H1 (cell line): ENCODE measurements at regions not wholly inside any gene's neighbourhood (a gene's known extent, or its start where the extent isn't known, plus 50 kb on each side); places are given as distances from the start of the nearest gene placed in this dataset.
A peak's percentile ranks its signal among the peaks of the same experiment; 100 is the strongest.

Experiments
- BACH1 ChIP-seq: IDR thresholded peaks from 2 replicates; pipeline ENCODE4 v1.6.1; 2012; ENCODE audit warnings: low read length, improper control_type of control experiment
- CBX5 ChIP-seq: fragments of 300-800, 300-1000 bp; sonication (generic); IDR thresholded peaks from 2 replicates; pipeline ENCODE4 v1.7.1; 2016; ENCODE audit warnings: antibody characterized with exemption, low read length, low read depth
- CBX8 ChIP-seq: fragments of 300-800, 300-1000 bp; sonication (generic); IDR thresholded peaks from 2 replicates; pipeline ENCODE4 v1.7.1; 2016; ENCODE audit warnings: low read depth, low read length, borderline replicate concordance
- CREB1 ChIP-seq: IDR thresholded peaks from 2 replicates; pipeline ENCODE4 v1.6.1; 2012; ENCODE audit warnings: inconsistent platforms
- HDAC6 ChIP-seq: IDR thresholded peaks from one replicate; pipeline ENCODE4 v1.7.1; 2012; ENCODE audit warnings: low read depth, mild to moderate bottlenecking, inconsistent platforms, low read length, moderate library complexity
- MAX ChIP-seq: IDR thresholded peaks from 2 replicates; pipeline ENCODE4 v1.6.1; 2012; ENCODE audit warnings: inconsistent platforms
- PHF8 ChIP-seq: fragments of 200-600 bp; sonication (generic); conservative IDR thresholded peaks from 2 replicates; pipeline ENCODE4 v1.7.1; 2012; ENCODE audit warnings: low read depth, mild to moderate bottlenecking, inconsistent platforms, low read length, moderate library complexity
- SAP30 ChIP-seq: fragments of 300-600 bp; sonication (generic); IDR thresholded peaks from 2 replicates; pipeline ENCODE4 v1.7.1; 2012; ENCODE audit warnings: low read length, moderate library complexity, mild to moderate bottlenecking, inconsistent platforms; ENCODE audit not compliant: insufficient read depth, insufficient replicate concordance
- SP2 ChIP-seq: IDR thresholded peaks from 2 replicates; pipeline ENCODE4 v1.6.1; 2012; ENCODE audit warnings: mild to moderate bottlenecking, low read length, inconsistent platforms
- SP4 ChIP-seq: IDR thresholded peaks from 2 replicates; pipeline ENCODE4 v1.6.1; 2012; ENCODE audit warnings: low read length, inconsistent platforms
- TF ChIP-seq, protein P1 (sequence below): fragments of 300-600 bp; sonication (generic); IDR thresholded peaks from 2 replicates; pipeline ENCODE4 v1.7.1; 2012; ENCODE audit warnings: low read length, moderate library complexity, mild to moderate bottlenecking, inconsistent platforms; ENCODE audit not compliant: insufficient replicate concordance

- TF ChIP-seq HDAC6 (no peak), SP4 (no peak), BACH1 (no peak), MAX (no peak; the same call in 1 of the 2 replicates), CBX8 (no peak), SAP30 (peak; percentile 65), CBX5 (no peak), CREB1 (no peak), PHF8 (no peak), SP2 (no peak)
- TF ChIP-seq, protein P1, sequence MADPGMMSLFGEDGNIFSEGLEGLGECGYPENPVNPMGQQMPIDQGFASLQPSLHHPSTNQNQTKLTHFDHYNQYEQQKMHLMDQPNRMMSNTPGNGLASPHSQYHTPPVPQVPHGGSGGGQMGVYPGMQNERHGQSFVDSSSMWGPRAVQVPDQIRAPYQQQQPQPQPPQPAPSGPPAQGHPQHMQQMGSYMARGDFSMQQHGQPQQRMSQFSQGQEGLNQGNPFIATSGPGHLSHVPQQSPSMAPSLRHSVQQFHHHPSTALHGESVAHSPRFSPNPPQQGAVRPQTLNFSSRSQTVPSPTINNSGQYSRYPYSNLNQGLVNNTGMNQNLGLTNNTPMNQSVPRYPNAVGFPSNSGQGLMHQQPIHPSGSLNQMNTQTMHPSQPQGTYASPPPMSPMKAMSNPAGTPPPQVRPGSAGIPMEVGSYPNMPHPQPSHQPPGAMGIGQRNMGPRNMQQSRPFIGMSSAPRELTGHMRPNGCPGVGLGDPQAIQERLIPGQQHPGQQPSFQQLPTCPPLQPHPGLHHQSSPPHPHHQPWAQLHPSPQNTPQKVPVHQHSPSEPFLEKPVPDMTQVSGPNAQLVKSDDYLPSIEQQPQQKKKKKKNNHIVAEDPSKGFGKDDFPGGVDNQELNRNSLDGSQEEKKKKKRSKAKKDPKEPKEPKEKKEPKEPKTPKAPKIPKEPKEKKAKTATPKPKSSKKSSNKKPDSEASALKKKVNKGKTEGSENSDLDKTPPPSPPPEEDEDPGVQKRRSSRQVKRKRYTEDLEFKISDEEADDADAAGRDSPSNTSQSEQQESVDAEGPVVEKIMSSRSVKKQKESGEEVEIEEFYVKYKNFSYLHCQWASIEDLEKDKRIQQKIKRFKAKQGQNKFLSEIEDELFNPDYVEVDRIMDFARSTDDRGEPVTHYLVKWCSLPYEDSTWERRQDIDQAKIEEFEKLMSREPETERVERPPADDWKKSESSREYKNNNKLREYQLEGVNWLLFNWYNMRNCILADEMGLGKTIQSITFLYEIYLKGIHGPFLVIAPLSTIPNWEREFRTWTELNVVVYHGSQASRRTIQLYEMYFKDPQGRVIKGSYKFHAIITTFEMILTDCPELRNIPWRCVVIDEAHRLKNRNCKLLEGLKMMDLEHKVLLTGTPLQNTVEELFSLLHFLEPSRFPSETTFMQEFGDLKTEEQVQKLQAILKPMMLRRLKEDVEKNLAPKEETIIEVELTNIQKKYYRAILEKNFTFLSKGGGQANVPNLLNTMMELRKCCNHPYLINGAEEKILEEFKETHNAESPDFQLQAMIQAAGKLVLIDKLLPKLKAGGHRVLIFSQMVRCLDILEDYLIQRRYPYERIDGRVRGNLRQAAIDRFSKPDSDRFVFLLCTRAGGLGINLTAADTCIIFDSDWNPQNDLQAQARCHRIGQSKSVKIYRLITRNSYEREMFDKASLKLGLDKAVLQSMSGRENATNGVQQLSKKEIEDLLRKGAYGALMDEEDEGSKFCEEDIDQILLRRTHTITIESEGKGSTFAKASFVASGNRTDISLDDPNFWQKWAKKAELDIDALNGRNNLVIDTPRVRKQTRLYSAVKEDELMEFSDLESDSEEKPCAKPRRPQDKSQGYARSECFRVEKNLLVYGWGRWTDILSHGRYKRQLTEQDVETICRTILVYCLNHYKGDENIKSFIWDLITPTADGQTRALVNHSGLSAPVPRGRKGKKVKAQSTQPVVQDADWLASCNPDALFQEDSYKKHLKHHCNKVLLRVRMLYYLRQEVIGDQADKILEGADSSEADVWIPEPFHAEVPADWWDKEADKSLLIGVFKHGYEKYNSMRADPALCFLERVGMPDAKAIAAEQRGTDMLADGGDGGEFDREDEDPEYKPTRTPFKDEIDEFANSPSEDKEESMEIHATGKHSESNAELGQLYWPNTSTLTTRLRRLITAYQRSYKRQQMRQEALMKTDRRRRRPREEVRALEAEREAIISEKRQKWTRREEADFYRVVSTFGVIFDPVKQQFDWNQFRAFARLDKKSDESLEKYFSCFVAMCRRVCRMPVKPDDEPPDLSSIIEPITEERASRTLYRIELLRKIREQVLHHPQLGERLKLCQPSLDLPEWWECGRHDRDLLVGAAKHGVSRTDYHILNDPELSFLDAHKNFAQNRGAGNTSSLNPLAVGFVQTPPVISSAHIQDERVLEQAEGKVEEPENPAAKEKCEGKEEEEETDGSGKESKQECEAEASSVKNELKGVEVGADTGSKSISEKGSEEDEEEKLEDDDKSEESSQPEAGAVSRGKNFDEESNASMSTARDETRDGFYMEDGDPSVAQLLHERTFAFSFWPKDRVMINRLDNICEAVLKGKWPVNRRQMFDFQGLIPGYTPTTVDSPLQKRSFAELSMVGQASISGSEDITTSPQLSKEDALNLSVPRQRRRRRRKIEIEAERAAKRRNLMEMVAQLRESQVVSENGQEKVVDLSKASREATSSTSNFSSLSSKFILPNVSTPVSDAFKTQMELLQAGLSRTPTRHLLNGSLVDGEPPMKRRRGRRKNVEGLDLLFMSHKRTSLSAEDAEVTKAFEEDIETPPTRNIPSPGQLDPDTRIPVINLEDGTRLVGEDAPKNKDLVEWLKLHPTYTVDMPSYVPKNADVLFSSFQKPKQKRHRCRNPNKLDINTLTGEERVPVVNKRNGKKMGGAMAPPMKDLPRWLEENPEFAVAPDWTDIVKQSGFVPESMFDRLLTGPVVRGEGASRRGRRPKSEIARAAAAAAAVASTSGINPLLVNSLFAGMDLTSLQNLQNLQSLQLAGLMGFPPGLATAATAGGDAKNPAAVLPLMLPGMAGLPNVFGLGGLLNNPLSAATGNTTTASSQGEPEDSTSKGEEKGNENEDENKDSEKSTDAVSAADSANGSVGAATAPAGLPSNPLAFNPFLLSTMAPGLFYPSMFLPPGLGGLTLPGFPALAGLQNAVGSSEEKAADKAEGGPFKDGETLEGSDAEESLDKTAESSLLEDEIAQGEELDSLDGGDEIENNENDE: no peak
These were observed 65.9 kb downstream of the KCNRG start (continued) for GRCh38 chr13:50080911-50081678.
